ENCODE measurements at regions not wholly inside any gene's neighbourhood (a gene's known extent, or its start where the extent isn't known, plus 50 kb on each side); places are given as distances from the start of the nearest gene placed in this dataset.

DNA sequence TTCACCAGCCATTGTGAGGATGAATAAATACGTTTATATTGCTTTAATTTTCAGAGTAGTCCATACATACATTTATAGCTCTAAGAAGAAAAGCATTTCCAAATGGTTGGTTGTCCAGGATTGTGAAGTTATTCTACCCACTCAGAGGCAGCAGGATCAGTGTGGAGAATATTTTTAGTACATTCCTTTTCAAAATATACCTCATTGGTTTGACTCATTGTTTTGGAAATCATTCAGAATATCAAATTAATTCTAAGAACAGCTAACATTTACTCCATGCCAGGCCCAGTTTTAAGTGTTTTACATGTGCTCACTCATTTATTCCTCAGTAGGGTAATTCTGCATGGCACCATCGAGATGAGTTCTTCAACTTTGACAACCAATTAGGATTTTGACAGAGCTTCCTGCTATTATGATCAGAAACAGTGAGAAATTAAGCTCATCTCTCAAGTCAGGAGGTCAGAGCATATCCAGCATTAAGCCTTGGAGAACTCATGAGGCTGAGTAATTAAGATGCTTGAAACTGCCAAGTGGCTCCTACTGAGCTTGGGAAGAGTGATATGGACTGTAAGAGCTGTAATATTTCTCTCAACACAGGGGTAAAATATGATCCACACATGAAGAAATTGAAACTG lies 153.3 kb upstream of the CLEC14A start (continued):
- TF ChIP-seq, protein P1, sequence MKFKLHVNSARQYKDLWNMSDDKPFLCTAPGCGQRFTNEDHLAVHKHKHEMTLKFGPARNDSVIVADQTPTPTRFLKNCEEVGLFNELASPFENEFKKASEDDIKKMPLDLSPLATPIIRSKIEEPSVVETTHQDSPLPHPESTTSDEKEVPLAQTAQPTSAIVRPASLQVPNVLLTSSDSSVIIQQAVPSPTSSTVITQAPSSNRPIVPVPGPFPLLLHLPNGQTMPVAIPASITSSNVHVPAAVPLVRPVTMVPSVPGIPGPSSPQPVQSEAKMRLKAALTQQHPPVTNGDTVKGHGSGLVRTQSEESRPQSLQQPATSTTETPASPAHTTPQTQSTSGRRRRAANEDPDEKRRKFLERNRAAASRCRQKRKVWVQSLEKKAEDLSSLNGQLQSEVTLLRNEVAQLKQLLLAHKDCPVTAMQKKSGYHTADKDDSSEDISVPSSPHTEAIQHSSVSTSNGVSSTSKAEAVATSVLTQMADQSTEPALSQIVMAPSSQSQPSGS (IDR thresholded peaks at IDR 0.05; ENCODE audit: low read length): no peak
- TF ChIP-seq SIN3A (conservative IDR thresholded peaks at IDR 0.05 in 1 of 2, IDR thresholded peaks at IDR 0.05 in 1 of 2; ENCODE audit: low read depth in 1 of 2, low read length in 2 of 2) (no peak), POLR2A (IDR thresholded peaks at IDR 0.05; ENCODE audit: control extremely low read depth in 1 of 2, low read depth in 2 of 2, low read length in 2 of 2) (no peak)
- TF ChIP-seq, protein P2, sequence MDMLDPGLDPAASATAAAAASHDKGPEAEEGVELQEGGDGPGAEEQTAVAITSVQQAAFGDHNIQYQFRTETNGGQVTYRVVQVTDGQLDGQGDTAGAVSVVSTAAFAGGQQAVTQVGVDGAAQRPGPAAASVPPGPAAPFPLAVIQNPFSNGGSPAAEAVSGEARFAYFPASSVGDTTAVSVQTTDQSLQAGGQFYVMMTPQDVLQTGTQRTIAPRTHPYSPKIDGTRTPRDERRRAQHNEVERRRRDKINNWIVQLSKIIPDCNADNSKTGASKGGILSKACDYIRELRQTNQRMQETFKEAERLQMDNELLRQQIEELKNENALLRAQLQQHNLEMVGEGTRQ (IDR thresholded peaks at IDR 0.05; ENCODE audit: low read length): no peak

Data from H1 (cell line).